ENCODE measurements at regions not wholly inside any gene's neighbourhood (a gene's known extent, or its start where the extent isn't known, plus 50 kb on each side); places are given as distances from the start of the nearest gene placed in this dataset.
"Not testable (repeated sequence)": the region's sequence is repeated elsewhere in the genome, so short reads cannot be mapped to it uniquely, and the experiment has no call there.

- DNase-seq, result not testable (repeated sequence)
Measured at GRCh38 chr14:48149624-48150023, 474.2 kb upstream of the MDGA2 start.

- DNase-seq, result no peak
Measured at GRCh38 chr14:48140804-48141203, 465.4 kb upstream of the MDGA2 start.

GRCh38 chr14:48129472-48129871 lies 454.1 kb upstream of the MDGA2 start:
- no peak for DNase-seq

GRCh38 chr14:48127674-48128073 lies 452.3 kb upstream of the MDGA2 start:
- no peak for DNase-seq

GRCh38 chr14:48125654-48126053 lies 450.2 kb upstream of the MDGA2 start:
- no peak for DNase-seq

- no peak for DNase-seq
Measured at GRCh38 chr14:48113713-48114112, 438.3 kb upstream of the MDGA2 start.

- no peak for DNase-seq
Measured at GRCh38 chr14:48111151-48111550, 435.7 kb upstream of the MDGA2 start.

GRCh38 chr14:48107646-48108045 lies 432.2 kb upstream of the MDGA2 start:
- DNase-seq, result no peak

GRCh38 chr14:48096897-48097296 lies 421.5 kb upstream of the MDGA2 start:
- no peak for DNase-seq

- no peak for DNase-seq
Measured at GRCh38 chr14:48086516-48086915, 411.1 kb upstream of the MDGA2 start.

GRCh38 chr14:48075487-48075886 lies 400.1 kb upstream of the MDGA2 start:
- no peak for DNase-seq

- no peak for DNase-seq
Measured at GRCh38 chr14:48052973-48053372, 377.6 kb upstream of the MDGA2 start.

GRCh38 chr14:48035836-48036235 lies 360.4 kb upstream of the MDGA2 start:
- DNase-seq, result no peak

GRCh38 chr14:48027115-48027514 lies 351.7 kb upstream of the MDGA2 start:
- no peak for DNase-seq

- DNase-seq, result no peak
Measured at GRCh38 chr14:48023881-48024280, 348.5 kb upstream of the MDGA2 start.

- not testable (repeated sequence) for DNase-seq
Measured at GRCh38 chr14:48011484-48011883, 336.1 kb upstream of the MDGA2 start.

- no peak for DNase-seq
Measured at GRCh38 chr14:48008646-48009045, 333.2 kb upstream of the MDGA2 start.

- DNase-seq, result no peak
Measured at GRCh38 chr14:48005986-48006385, 330.6 kb upstream of the MDGA2 start.

- no peak for DNase-seq
Measured at GRCh38 chr14:47993883-47994282, 318.5 kb upstream of the MDGA2 start.

GRCh38 chr14:47988175-47988574 lies 312.8 kb upstream of the MDGA2 start:
- no peak for DNase-seq

GRCh38 chr14:47978871-47979270 lies 303.5 kb upstream of the MDGA2 start:
- no peak for DNase-seq

- no peak for DNase-seq
Measured at GRCh38 chr14:47976139-47976538, 300.7 kb upstream of the MDGA2 start.

GRCh38 chr14:47966076-47966810 lies 290.8 kb upstream of the MDGA2 start:
- DNase-seq, result no peak

GRCh38 chr14:47961634-47962033 lies 286.2 kb upstream of the MDGA2 start:
- DNase-seq, result no peak

- DNase-seq, result no peak
Measured at GRCh38 chr14:47959740-47960139, 284.3 kb upstream of the MDGA2 start.

Data from CD4-positive, alpha-beta T cell treated with Interleukin-1 beta for 1 hour (primary cell).